HAP-1 (cell line): ENCODE measurements at regions not wholly inside any gene's neighbourhood (a gene's known extent, or its start where the extent isn't known, plus 50 kb on each side); places are given as distances from the start of the nearest gene placed in this dataset.

Experiments
- DNase-seq, 2 experiments: peaks; one replicate each; pipeline ENCODE4 v3.0.0-alpha.2; 2016 to 2020; ENCODE audit warnings: low spot score in 2 of 2
- H3K27me3 ChIP-seq: fragments of 250-450 bp; sonication (Bioruptor Pico); 2 replicates; pipeline ENCODE4 v1.5.1; 2020; ENCODE audit warnings: low read depth, mild to moderate bottlenecking, moderate library complexity
- H3K36me3 ChIP-seq: fragments of 250-450 bp; sonication (Bioruptor Pico); replicated peaks from 2 replicates; pipeline ENCODE4 v1.5.1; 2020; ENCODE audit warnings: mild to moderate bottlenecking
- H3K4me1 ChIP-seq: fragments of 250-450 bp; sonication (Bioruptor Pico); 2 replicates; pipeline ENCODE4 v1.5.1; 2020; ENCODE audit warnings: mild to moderate bottlenecking
- H3K4me3 ChIP-seq: fragments of 250-450 bp; sonication (Bioruptor Pico); 2 replicates; pipeline ENCODE4 v1.5.1; 2020; ENCODE audit warnings: mild to moderate bottlenecking, moderate library complexity
- H3K9me3 ChIP-seq: fragments of 250-450 bp; sonication (Bioruptor Pico); 2 replicates; pipeline ENCODE4 v1.5.1; 2020; ENCODE audit warnings: mild to moderate bottlenecking, moderate library complexity
- in situ Hi-C: fragments of 300-500 bp; cut with MboI; formaldehyde crosslinking; loops from 3 replicates; pipeline ENCODE4 v1.14.3; 2020; ENCODE audit warnings: low sequenced_read_pairs, inconsistent platforms, mixed read lengths

GRCh38 chr5:148012801-148013200 is 51.0 kb upstream of the SPINK5 start:
- no peaks in the 10 kb centered on the region for H3K4me1 ChIP-seq
- in situ Hi-C loops: no loop called here
- no peaks in the 10 kb centered on the region for H3K27me3 ChIP-seq
- DNase-seq: no peak
- H3K9me3 ChIP-seq: no peaks in the 10 kb centered on the region
- H3K4me3 ChIP-seq: no peak overlapping the region
- H3K36me3 ChIP-seq: no peaks in the 10 kb centered on the region

- no peak overlapping the region for H3K4me3 ChIP-seq
- no peaks in the 10 kb centered on the region for H3K36me3 ChIP-seq
- no peaks in the 10 kb centered on the region for H3K9me3 ChIP-seq
- in situ Hi-C loops: no loop called here
- H3K4me1 ChIP-seq: no peaks in the 10 kb centered on the region
- no peaks in the 10 kb centered on the region for H3K27me3 ChIP-seq
- DNase-seq: no peak
Observed at GRCh38 chr5:148011398-148012137, 52.2 kb upstream of the SPINK5 start.

- H3K4me3 ChIP-seq: no peak overlapping the region
- in situ Hi-C loops: no loop called here
- no peaks in the 10 kb centered on the region for H3K27me3 ChIP-seq
- no peaks in the 10 kb centered on the region for H3K9me3 ChIP-seq
- peak; percentile 22 to 53 for DNase-seq
- no peaks in the 10 kb centered on the region for H3K4me1 ChIP-seq
- H3K36me3 ChIP-seq: no peaks in the 10 kb centered on the region
Observed at GRCh38 chr5:148005788-148006520, 57.8 kb upstream of the SPINK5 start.

- in situ Hi-C loops: no loop called here
- no peak overlapping the region for H3K4me3 ChIP-seq
- no peaks in the 10 kb centered on the region for H3K27me3 ChIP-seq
- no peaks in the 10 kb centered on the region for H3K36me3 ChIP-seq
- H3K9me3 ChIP-seq: no peaks in the 10 kb centered on the region
- DNase-seq: no peak
- no peaks in the 10 kb centered on the region for H3K4me1 ChIP-seq
Observed at GRCh38 chr5:148003226-148003625, 60.6 kb upstream of the SPINK5 start.

GRCh38 chr5:148002451-148002850 is 61.3 kb upstream of the SPINK5 start:
- H3K4me1 ChIP-seq: no peaks in the 10 kb centered on the region

GRCh38 chr5:148000036-148000435 is 63.7 kb upstream of the SPINK5 start:
- H3K4me1 ChIP-seq: no peaks in the 10 kb centered on the region
- H3K9me3 ChIP-seq: no peaks in the 10 kb centered on the region
- no peaks in the 10 kb centered on the region for H3K36me3 ChIP-seq
- DNase-seq: no peak
- no peaks in the 10 kb centered on the region for H3K27me3 ChIP-seq
- in situ Hi-C loops: no loop called here
- H3K4me3 ChIP-seq: no peak overlapping the region

More at GRCh38 chr5:148002451-148002850, 61.3 kb upstream of the SPINK5 start:
- H3K36me3 ChIP-seq: no peaks in the 10 kb centered on the region
- no peaks in the 10 kb centered on the region for H3K9me3 ChIP-seq
- no peak for DNase-seq
- H3K27me3 ChIP-seq: no peaks in the 10 kb centered on the region
- in situ Hi-C loops: no loop called here
- H3K4me3 ChIP-seq: no peak overlapping the region

GRCh38 chr5:147998704-147999103 is 65.1 kb upstream of the SPINK5 start:
- no peaks in the 10 kb centered on the region for H3K27me3 ChIP-seq
- no peak for DNase-seq
- in situ Hi-C loops: no loop called here
- no peak overlapping the region for H3K4me3 ChIP-seq
- no peaks in the 10 kb centered on the region for H3K36me3 ChIP-seq
- H3K9me3 ChIP-seq: no peaks in the 10 kb centered on the region
- no peaks in the 10 kb centered on the region for H3K4me1 ChIP-seq

GRCh38 chr5:147997486-147997885 is 66.3 kb upstream of the SPINK5 start:
- Histone ChIP-seq H3K4me1 (no peaks in the 10 kb centered on the region), H3K36me3 (no peaks in the 10 kb centered on the region), H3K9me3 (no peaks in the 10 kb centered on the region), H3K27me3 (no peaks in the 10 kb centered on the region), H3K4me3 (no peak overlapping the region)
- no peak for DNase-seq
- in situ Hi-C loops: no loop called here

- Histone ChIP-seq H3K4me3 (no peak overlapping the region), H3K27me3 (no peaks in the 10 kb centered on the region), H3K4me1 (no peaks in the 10 kb centered on the region), H3K36me3 (no peaks in the 10 kb centered on the region), H3K9me3 (no peaks in the 10 kb centered on the region)
- in situ Hi-C loops: no loop called here
- DNase-seq: no peak
Observed at GRCh38 chr5:147996379-147996778, 67.4 kb upstream of the SPINK5 start.

GRCh38 chr5:147995846-147996245 is 67.9 kb upstream of the SPINK5 start:
- H3K4me1 ChIP-seq: no peaks in the 10 kb centered on the region
- H3K27me3 ChIP-seq: no peaks in the 10 kb centered on the region
- DNase-seq: no peak
- H3K4me3 ChIP-seq: no peak overlapping the region
- no peaks in the 10 kb centered on the region for H3K36me3 ChIP-seq
- H3K9me3 ChIP-seq: no peaks in the 10 kb centered on the region
- in situ Hi-C loops: no loop called here

GRCh38 chr5:147989994-147990393 is 73.8 kb upstream of the SPINK5 start:
- Histone ChIP-seq H3K4me1 (no peaks in the 10 kb centered on the region), H3K27me3 (no peaks in the 10 kb centered on the region), H3K4me3 (no peak overlapping the region), H3K9me3 (no peaks in the 10 kb centered on the region), H3K36me3 (no peaks in the 10 kb centered on the region)
- no peak for DNase-seq
- in situ Hi-C loops: no loop called here

GRCh38 chr5:147989239-147989638 is 74.5 kb upstream of the SPINK5 start:
- Histone ChIP-seq H3K9me3 (no peaks in the 10 kb centered on the region), H3K4me1 (no peaks in the 10 kb centered on the region), H3K27me3 (no peaks in the 10 kb centered on the region), H3K4me3 (no peak overlapping the region), H3K36me3 (no peaks in the 10 kb centered on the region)
- DNase-seq: no peak
- in situ Hi-C loops: no loop called here

- Histone ChIP-seq H3K4me1 (no peaks in the 10 kb centered on the region), H3K27me3 (no peaks in the 10 kb centered on the region), H3K4me3 (no peak overlapping the region), H3K9me3 (no peaks in the 10 kb centered on the region), H3K36me3 (no peaks in the 10 kb centered on the region)
- in situ Hi-C loops: no loop called here
- no peak for DNase-seq
Observed at GRCh38 chr5:147986134-147986757, 77.5 kb upstream of the SPINK5 start.

- no peak overlapping the region for H3K4me3 ChIP-seq
- DNase-seq: no peak
- in situ Hi-C loops: no loop called here
- no peaks in the 10 kb centered on the region for H3K4me1 ChIP-seq
- H3K9me3 ChIP-seq: no peaks in the 10 kb centered on the region
- H3K27me3 ChIP-seq: no peaks in the 10 kb centered on the region
- no peaks in the 10 kb centered on the region for H3K36me3 ChIP-seq
Observed at GRCh38 chr5:147985608-147986007, 78.2 kb upstream of the SPINK5 start.
